Ascending aorta (tissue), 2 donors: ENCODE measurements at regions not wholly inside any gene's neighbourhood (a gene's known extent, or its start where the extent isn't known, plus 50 kb on each side); places are given as distances from the start of the nearest gene placed in this dataset.

Source experiments
- DNase-seq, 2 donors: peaks; one replicate each; pipeline ENCODE4 v3.0.0-alpha.2; 2019; ENCODE audit warnings: low spot score in 2 of 2
- H3K27ac ChIP-seq, 2 donors: fragments of 200-600 bp; sonication (generic); one replicate each; pipeline ENCODE4 v1.5.1; 2016 to 2017; ENCODE audit warnings: mild to moderate bottlenecking in 1 of 2
- H3K27me3 ChIP-seq: fragments of 200-600 bp; sonication (generic); one replicate; pipeline ENCODE4 v1.5.1; 2017
- H3K36me3 ChIP-seq, 2 donors: fragments of 200-600 bp; sonication (generic); one replicate each; pipeline ENCODE4 v1.5.1; 2016
- H3K4me1 ChIP-seq, 2 donors: fragments of 200-600 bp; sonication (generic); one replicate each; pipeline ENCODE4 v1.5.1; 2016 to 2017; ENCODE audit warnings: mild to moderate bottlenecking in 1 of 2
- H3K4me3 ChIP-seq, 2 donors: fragments of 200-600 bp; sonication (generic); one replicate each; pipeline ENCODE4 v1.5.1; 2016 to 2017; ENCODE audit warnings: mild to moderate bottlenecking in 1 of 2
- H3K9me3 ChIP-seq, 2 donors: fragments of 200-600 bp; sonication (generic); one replicate each; pipeline ENCODE4 v1.5.1; 2016
- intact Hi-C: fragments of 100-400 bp; cut with DNase I; formaldehyde crosslinking; loops from one replicate; pipeline ENCODE4 v1.15.1; 2023
- TF ChIP-seq, protein P1 (sequence below), 3 experiments: fragments of 200-600 bp in 2 of 3; fragments of 450-650 bp in 1 of 3; sonication (generic) in 2 of 3; IDR thresholded peaks; one replicate each; pipeline ENCODE4 v1.5.1; 2016 to 2019; ENCODE audit warnings: antibody characterized with exemption in 3 of 3, mild to moderate bottlenecking in 1 of 3, moderate library complexity in 1 of 3

DNA sequence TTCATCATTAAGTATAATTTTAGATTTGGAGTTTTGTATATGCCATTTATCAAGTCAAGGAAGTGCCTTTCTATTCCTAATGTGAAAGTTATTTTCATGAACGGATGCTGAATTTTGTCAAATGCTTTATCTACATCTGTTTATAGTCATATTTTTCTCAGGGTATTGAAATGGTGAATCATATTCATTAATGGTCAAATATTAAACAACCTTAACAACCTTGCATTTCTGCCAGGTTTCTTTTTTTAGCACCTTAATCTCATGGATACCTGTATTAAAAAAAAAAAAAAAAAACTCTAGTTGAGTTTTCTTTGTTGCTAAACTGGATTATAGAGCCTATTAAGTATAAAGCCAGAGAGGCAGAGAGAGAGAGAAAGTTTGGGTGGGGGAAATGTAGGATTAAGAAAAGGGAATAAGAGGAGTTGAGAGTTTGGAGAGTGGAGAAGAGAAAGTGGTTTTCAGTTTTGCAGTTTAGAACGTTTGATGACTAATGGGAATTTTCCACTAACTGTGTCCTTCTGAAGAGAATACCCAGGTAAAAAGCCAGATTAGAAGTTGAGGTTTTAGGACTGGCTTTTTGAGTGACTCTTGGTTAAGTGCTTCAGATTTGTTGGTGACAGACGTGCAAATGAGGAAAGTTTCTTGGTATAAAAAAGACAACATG is 305.0 kb downstream of the HLX start:
- intact Hi-C loops: no loop called here
- TF ChIP-seq, protein P1, sequence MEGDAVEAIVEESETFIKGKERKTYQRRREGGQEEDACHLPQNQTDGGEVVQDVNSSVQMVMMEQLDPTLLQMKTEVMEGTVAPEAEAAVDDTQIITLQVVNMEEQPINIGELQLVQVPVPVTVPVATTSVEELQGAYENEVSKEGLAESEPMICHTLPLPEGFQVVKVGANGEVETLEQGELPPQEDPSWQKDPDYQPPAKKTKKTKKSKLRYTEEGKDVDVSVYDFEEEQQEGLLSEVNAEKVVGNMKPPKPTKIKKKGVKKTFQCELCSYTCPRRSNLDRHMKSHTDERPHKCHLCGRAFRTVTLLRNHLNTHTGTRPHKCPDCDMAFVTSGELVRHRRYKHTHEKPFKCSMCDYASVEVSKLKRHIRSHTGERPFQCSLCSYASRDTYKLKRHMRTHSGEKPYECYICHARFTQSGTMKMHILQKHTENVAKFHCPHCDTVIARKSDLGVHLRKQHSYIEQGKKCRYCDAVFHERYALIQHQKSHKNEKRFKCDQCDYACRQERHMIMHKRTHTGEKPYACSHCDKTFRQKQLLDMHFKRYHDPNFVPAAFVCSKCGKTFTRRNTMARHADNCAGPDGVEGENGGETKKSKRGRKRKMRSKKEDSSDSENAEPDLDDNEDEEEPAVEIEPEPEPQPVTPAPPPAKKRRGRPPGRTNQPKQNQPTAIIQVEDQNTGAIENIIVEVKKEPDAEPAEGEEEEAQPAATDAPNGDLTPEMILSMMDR (IDR thresholded peaks at IDR 0.05): no peak
- no peak overlapping the region for H3K27ac ChIP-seq
- no peaks in the 10 kb centered on the region for H3K36me3 ChIP-seq
- H3K9me3 ChIP-seq: no peaks in the 10 kb centered on the region
- no peaks in the 10 kb centered on the region for H3K4me1 ChIP-seq
- H3K4me3 ChIP-seq: no peak overlapping the region
- DNase-seq: no peak
- H3K27me3 ChIP-seq: no peaks in the 10 kb centered on the region

DNA sequence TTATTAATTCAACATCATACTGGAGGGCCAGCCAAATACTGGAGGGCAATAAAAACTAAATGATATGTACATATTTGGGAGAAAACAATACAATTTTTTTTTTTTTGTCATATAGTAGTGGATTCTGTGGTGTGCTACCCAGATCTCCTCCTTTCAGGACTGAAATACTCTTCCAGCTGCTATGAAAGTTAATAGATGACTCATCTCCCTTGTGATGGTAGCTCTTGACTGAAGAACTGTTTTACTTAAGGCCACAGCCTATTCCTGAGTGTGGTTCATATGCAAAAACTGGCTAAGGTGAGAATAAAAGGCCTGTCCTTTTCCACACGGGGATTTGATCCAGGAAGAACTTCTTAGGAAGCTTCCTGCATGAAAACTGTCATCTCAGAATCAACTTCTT is 307.9 kb downstream of the HLX start:
- TF ChIP-seq, protein P1 (IDR thresholded peaks at IDR 0.05): no peak
- no peaks in the 10 kb centered on the region for H3K36me3 ChIP-seq
- H3K27ac ChIP-seq: no peak overlapping the region
- intact Hi-C loops: no loop called here
- no peaks in the 10 kb centered on the region for H3K4me1 ChIP-seq
- H3K4me3 ChIP-seq: no peak overlapping the region
- no peaks in the 10 kb centered on the region for H3K27me3 ChIP-seq
- no peaks in the 10 kb centered on the region for H3K9me3 ChIP-seq
- no peak for DNase-seq

DNA sequence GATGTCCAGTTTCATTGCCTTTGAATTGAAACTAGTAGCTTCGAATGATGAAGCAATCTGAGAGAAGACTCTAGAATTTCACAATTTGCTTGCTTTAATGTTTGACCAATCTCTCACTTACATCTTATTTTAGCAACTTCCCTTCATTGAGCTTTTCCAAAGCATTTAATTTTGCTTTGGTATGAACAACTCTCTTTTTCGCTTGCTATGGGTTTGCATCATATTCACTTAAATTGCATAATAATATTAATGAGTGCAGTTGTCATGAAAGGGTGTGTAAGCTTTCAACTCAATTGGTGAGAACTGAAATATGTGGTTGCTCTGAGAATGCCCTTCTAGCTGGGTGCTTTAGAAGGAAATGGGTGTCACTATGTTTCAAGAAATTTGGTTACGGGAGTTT is 309.2 kb downstream of the HLX start:
- intact Hi-C loops: no loop called here
- DNase-seq: no peak
- Histone ChIP-seq H3K4me3 (no peak overlapping the region), H3K27ac (no peak overlapping the region), H3K4me1 (no peaks in the 10 kb centered on the region), H3K27me3 (no peaks in the 10 kb centered on the region), H3K9me3 (no peaks in the 10 kb centered on the region), H3K36me3 (no peaks in the 10 kb centered on the region)
- TF ChIP-seq, protein P1 (IDR thresholded peaks at IDR 0.05): no peak

DNA sequence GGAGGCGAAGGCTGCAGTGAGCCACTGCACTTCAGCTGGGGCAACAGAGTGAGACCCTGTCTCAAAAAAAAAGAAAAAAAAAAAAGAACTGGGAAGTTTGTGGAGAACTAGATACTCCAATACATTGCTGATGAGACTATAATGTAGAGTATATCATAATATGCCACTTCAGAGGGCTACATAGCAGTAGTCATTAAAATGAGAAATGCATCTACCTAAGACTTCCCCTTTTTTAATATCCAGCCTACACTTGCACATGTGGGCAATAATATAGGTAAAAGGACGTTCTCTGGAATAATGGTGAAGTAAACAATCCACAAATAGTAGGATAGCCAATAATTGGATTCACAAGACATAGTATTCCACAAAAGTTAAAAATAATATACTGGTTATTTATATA is 311.0 kb downstream of the HLX start:
- Histone ChIP-seq H3K9me3 (no peaks in the 10 kb centered on the region), H3K27ac (no peak overlapping the region), H3K27me3 (no peaks in the 10 kb centered on the region), H3K4me1 (no peaks in the 10 kb centered on the region), H3K36me3 (no peaks in the 10 kb centered on the region), H3K4me3 (no peak overlapping the region)
- intact Hi-C loops: no loop called here
- DNase-seq: no peak
- TF ChIP-seq, protein P1 (IDR thresholded peaks at IDR 0.05): no peak

DNA sequence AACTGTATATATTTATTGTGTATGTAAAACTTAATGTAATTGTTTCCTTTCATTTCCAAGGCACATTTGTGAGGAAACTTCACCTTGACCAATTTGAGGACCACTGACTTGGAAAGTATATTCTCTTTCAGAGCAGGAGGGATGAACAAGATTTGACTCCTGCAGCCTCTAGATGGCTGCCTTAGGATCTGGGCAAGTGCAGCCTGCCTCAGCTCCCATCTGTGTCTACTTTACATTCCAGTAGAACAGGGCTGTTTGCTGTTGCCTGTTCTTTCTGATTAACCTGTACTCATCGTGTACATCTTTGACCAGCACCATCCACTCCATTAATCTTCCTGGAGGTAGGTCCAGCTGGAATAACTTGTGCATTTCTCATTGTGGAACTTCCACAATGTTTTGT is 312.8 kb downstream of the HLX start:
- Histone ChIP-seq H3K27me3 (no peaks in the 10 kb centered on the region), H3K4me3 (no peak overlapping the region), H3K4me1 (no peaks in the 10 kb centered on the region), H3K9me3 (no peaks in the 10 kb centered on the region), H3K36me3 (no peaks in the 10 kb centered on the region), H3K27ac (no peak overlapping the region)
- TF ChIP-seq, protein P1 (IDR thresholded peaks at IDR 0.05): no peak
- intact Hi-C loops: no loop called here
- no peak for DNase-seq

DNA sequence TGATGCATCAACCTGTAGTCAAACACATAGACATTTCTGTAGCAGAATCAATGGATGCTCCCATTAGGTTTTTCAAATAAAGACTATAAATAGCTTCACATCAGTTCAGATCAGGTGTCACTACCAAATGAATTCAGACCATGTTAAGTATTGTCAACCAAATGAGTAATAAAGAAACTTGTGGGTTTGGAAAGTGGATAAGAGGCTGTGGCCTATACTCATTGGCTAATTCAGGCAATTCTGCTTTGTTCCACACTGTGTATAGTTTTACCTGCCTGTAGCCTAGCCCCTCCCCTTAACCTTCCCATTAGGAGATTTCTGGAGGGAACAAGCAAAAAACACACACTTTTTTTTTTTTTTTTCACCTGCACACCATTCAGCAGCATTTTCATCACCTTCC is 321.2 kb downstream of the HLX start:
- Histone ChIP-seq H3K27ac (no peak overlapping the region), H3K36me3 (no peaks in the 10 kb centered on the region), H3K27me3 (no peaks in the 10 kb centered on the region), H3K4me3 (no peak overlapping the region), H3K4me1 (peaks cover 0 to 4% of the 10 kb centered on the region in 2 donors), H3K9me3 (no peaks in the 10 kb centered on the region)
- TF ChIP-seq, protein P1 (IDR thresholded peaks at IDR 0.05): no peak
- intact Hi-C loops: no loop called here
- no peak for DNase-seq
